ENCODE measurements at regions not wholly inside any gene's neighbourhood (a gene's known extent, or its start where the extent isn't known, plus 50 kb on each side); places are given as distances from the start of the nearest gene placed in this dataset.

- intact Hi-C loops (cut with micrococcal nuclease) = no loop called here
- DNase-seq (no peak), ATAC-seq (ENCODE audit: low read depth) (no peak)
- no peaks in the 10 kb centered on the region for H3K36me3 Mint-ChIP-seq (ENCODE audit: low read depth)
- no peaks in the 10 kb centered on the region for H3K9me3 Mint-ChIP-seq
- ChIA-PET CTCF (interaction anchor here (0.8 to 1.6 kb wide), 5 partner anchors 25 to 104 kb away, joined by 3 to 4 read pairs (median 3); no protein-coding TSS in a partner anchor), POLR2A (interaction anchor here (0.5 to 1.6 kb wide), 9 partner anchors 13 to 104 kb away, joined by 3 to 6 read pairs (median 4); partner anchors contain the start of gene CXXC5)
- TF ChIP-seq, protein P1, sequence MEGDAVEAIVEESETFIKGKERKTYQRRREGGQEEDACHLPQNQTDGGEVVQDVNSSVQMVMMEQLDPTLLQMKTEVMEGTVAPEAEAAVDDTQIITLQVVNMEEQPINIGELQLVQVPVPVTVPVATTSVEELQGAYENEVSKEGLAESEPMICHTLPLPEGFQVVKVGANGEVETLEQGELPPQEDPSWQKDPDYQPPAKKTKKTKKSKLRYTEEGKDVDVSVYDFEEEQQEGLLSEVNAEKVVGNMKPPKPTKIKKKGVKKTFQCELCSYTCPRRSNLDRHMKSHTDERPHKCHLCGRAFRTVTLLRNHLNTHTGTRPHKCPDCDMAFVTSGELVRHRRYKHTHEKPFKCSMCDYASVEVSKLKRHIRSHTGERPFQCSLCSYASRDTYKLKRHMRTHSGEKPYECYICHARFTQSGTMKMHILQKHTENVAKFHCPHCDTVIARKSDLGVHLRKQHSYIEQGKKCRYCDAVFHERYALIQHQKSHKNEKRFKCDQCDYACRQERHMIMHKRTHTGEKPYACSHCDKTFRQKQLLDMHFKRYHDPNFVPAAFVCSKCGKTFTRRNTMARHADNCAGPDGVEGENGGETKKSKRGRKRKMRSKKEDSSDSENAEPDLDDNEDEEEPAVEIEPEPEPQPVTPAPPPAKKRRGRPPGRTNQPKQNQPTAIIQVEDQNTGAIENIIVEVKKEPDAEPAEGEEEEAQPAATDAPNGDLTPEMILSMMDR (IDR thresholded peaks at IDR 0.05) = no peak
- no peaks in the 10 kb centered on the region for H3K27me3 Mint-ChIP-seq
- peak overlapping the region; percentile 50 for H3K4me3 Mint-ChIP-seq
- peaks cover 47% of the 10 kb centered on the region for H3K4me1 Mint-ChIP-seq
- H3K27ac Mint-ChIP-seq = peak overlapping the region; percentile 41
Observed at GRCh38 chr5:139740138-139740991, 55.2 kb upstream of the PSD2 start.

- H3K27me3 Mint-ChIP-seq = no peaks in the 10 kb centered on the region
- peaks cover 55% of the 10 kb centered on the region for H3K4me1 Mint-ChIP-seq
Observed at GRCh38 chr5:139740992-139741672, 54.5 kb upstream of the PSD2 start.

DNA sequence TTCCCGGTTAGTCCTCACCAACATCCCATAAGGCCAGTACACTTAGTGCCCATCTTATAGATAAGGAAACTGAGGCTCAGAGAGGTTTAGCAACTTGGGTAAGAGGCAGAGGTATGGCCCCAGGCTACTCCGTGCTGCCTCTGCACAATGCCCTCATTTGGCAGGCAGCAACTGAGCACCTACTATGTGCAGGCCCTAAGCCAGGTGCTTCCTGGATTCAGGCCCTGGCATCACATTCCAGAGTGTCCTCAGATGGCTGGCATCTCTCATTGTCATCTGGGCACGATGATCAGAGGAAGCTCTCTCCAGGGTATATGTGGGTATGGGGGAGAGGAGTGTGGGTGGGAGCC is 53.8 kb upstream of the PSD2 start:
- no peak overlapping the region for H3K4me3 Mint-ChIP-seq
- POLR2A ChIA-PET = interaction anchor here (1.1 kb wide), 1 partner anchor 74 kb away, joined by 4 read pairs; no protein-coding TSS in a partner anchor
- intact Hi-C loops (cut with micrococcal nuclease) = no loop called here
- H3K27me3 Mint-ChIP-seq = no peaks in the 10 kb centered on the region
- no peaks in the 10 kb centered on the region for H3K9me3 Mint-ChIP-seq
- ATAC-seq (ENCODE audit: low read depth) (no peak), DNase-seq (no peak)
- H3K4me1 Mint-ChIP-seq = peaks cover 58% of the 10 kb centered on the region
- CTCF ChIA-PET = interaction anchor here (0.6 to 1.2 kb wide), 3 partner anchors 24 to 38 kb away, joined by 3 read pairs; no protein-coding TSS in a partner anchor
- H3K36me3 Mint-ChIP-seq (ENCODE audit: low read depth) = no peaks in the 10 kb centered on the region
- TF ChIP-seq, protein P1 (IDR thresholded peaks at IDR 0.05) = no peak
- no peak overlapping the region for H3K27ac Mint-ChIP-seq

More at GRCh38 chr5:139740992-139741672, 54.5 kb upstream of the PSD2 start:
- TF ChIP-seq, protein P1 (IDR thresholded peaks at IDR 0.05) = no peak
- no peak for DNase-seq
- intact Hi-C loops (cut with micrococcal nuclease) = no loop called here
- CTCF ChIA-PET = interaction anchor here (0.8 to 1.6 kb wide), 4 partner anchors 25 to 105 kb away, joined by 3 to 4 read pairs (median 3); no protein-coding TSS in a partner anchor
- Mint-ChIP-seq H3K9me3 (no peaks in the 10 kb centered on the region), H3K36me3 (ENCODE audit: low read depth) (no peaks in the 10 kb centered on the region), H3K4me3 (peak overlapping the region; percentile 3), H3K27ac (no peak overlapping the region)
- POLR2A ChIA-PET = interaction anchor here (0.5 to 1.6 kb wide), 8 partner anchors 13 to 105 kb away, joined by 4 to 6 read pairs (median 4); no protein-coding TSS in a partner anchor
- ATAC-seq (ENCODE audit: low read depth) = peak; percentile 35

DNA sequence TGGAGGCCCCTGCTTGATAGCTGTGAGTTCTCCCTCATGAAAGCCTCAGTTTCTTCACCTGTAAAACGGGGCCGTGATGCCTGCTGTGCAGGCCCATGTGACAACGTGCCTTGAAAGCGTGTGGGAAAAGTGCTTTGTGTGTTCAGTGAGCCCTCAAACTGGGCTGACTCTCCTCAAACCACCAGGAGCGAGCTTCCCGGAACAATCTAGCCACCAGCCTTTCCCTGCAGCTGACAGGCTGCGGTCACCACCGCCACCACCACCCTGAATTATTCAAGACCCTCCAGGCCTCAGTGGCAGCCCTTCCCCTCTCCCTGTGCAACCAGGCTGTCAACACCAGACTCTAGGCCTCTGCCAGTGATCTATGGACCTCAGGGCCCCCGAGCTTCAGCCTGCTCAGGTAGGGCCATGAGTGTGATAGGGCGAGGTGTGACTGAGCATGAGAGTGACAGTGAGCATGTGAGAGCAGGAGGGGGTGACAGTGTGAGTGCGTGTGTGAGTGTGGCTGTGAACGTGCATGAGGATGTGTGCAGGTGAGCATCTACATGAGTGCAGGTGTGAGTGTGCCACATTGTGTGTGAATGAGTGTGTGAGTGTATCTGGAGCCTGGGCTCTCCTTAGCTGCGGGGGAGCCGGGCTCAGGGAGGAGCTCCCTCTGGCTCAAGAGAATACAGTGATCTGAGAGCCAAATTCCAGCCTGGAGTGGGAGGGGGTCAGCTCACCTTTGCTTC is 53.3 kb upstream of the PSD2 start:
- Mint-ChIP-seq H3K9me3 (no peaks in the 10 kb centered on the region), H3K36me3 (ENCODE audit: low read depth) (no peaks in the 10 kb centered on the region), H3K27me3 (no peaks in the 10 kb centered on the region), H3K27ac (no peak overlapping the region), H3K4me3 (no peak overlapping the region), H3K4me1 (peaks cover 64% of the 10 kb centered on the region)
- ChIA-PET CTCF (interaction anchor here (0.6 to 6.0 kb wide), 2 partner anchors 22 to 38 kb away, joined by 3 to 40 read pairs; no protein-coding TSS in a partner anchor), POLR2A (interaction anchor here (0.9 kb wide), 1 partner anchor 32 kb away, joined by 4 read pairs; no protein-coding TSS in a partner anchor)
- ATAC-seq (ENCODE audit: low read depth) (no peak), DNase-seq (no peak)
- TF ChIP-seq, protein P1 (IDR thresholded peaks at IDR 0.05) = no peak
- intact Hi-C loops (cut with micrococcal nuclease) = no loop called here
